H1 (cell line): ENCODE measurements at regions not wholly inside any gene's neighbourhood (a gene's known extent, or its start where the extent isn't known, plus 50 kb on each side); places are given as distances from the start of the nearest gene placed in this dataset.

ENCODE experiments used
- EGR1 ChIP-seq: IDR thresholded peaks from 2 replicates; pipeline ENCODE4 v1.6.1; 2011; ENCODE audit warnings: low read depth, low read length, borderline replicate concordance
- KDM4A ChIP-seq: IDR thresholded peaks from one replicate; pipeline ENCODE4 v1.7.1; 2012; ENCODE audit warnings: low read depth, mild to moderate bottlenecking, moderate library complexity, low read length, inconsistent platforms; ENCODE audit not compliant: severe bottlenecking
- KDM5A ChIP-seq: fragments of 200-600 bp; IDR thresholded peaks from 2 replicates; pipeline ENCODE4 v1.7.1; 2012; ENCODE audit warnings: mild to moderate bottlenecking, low read length, inconsistent platforms, mixed read lengths
- MAFK ChIP-seq: IDR thresholded peaks from 2 replicates; pipeline ENCODE4 v1.6.1; 2012; ENCODE audit warnings: low read depth, mild to moderate bottlenecking, improper control_type of control experiment, low read length
- RAD21 ChIP-seq, 2 experiments: IDR thresholded peaks in 1 of 2; conservative IDR thresholded peaks in 1 of 2; 2 replicates each; pipeline ENCODE4 v1.6.1; 2011; ENCODE audit warnings: low read depth in 2 of 2, low read length in 2 of 2, improper control_type of control experiment in 1 of 2, inconsistent platforms in 1 of 2, mild to moderate bottlenecking in 1 of 2, moderate library complexity in 1 of 2
- TAF7 ChIP-seq: optimal IDR thresholded peaks from 2 replicates; pipeline ENCODE3; 2011; ENCODE audit warnings: low read depth, mild to moderate bottlenecking, inconsistent platforms, low read length, moderate library complexity, borderline replicate concordance
- TF ChIP-seq, protein P1 (sequence below): IDR thresholded peaks from 2 replicates; pipeline ENCODE4 v1.6.1; 2011; ENCODE audit warnings: low read length, improper control_type of control experiment
- TF ChIP-seq, protein P2 (sequence below): fragments of 300-600 bp; sonication (generic); IDR thresholded peaks from 2 replicates; pipeline ENCODE4 v1.7.1; 2012; ENCODE audit warnings: low read length, moderate library complexity, mild to moderate bottlenecking, inconsistent platforms; ENCODE audit not compliant: insufficient replicate concordance
- TF ChIP-seq, protein P3 (sequence below): IDR thresholded peaks from 2 replicates; pipeline ENCODE4 v1.6.1; 2011; ENCODE audit warnings: low read depth, mild to moderate bottlenecking, low read length; ENCODE audit not compliant: insufficient read depth

DNA sequence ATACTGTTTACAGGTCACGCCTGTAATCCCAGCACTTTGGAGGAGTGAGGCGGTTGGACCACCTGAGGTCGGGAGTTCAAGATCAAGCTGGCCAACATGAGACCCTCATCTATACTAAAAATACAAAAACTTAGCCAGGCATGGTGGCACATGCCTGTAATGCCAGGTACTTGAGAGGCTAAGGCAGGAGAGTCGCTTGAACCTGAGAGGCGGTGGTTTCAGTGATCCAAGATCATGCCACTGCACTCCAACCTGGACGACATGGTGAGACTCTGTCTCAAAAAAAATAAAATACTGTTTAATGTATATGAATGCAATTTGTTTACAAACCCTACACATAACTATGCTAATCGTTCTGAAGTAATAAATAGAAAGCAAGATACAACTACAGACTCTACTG is 102.4 kb downstream of the ZNF486 start (continued):
- TF ChIP-seq, protein P1, sequence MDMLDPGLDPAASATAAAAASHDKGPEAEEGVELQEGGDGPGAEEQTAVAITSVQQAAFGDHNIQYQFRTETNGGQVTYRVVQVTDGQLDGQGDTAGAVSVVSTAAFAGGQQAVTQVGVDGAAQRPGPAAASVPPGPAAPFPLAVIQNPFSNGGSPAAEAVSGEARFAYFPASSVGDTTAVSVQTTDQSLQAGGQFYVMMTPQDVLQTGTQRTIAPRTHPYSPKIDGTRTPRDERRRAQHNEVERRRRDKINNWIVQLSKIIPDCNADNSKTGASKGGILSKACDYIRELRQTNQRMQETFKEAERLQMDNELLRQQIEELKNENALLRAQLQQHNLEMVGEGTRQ, result no peak
- TF ChIP-seq KDM5A (no peak), EGR1 (no peak), MAFK (no peak), KDM4A (no peak), TAF7 (no peak), RAD21 (IDR thresholded peaks at IDR 0.05 in 1 of 2, conservative IDR thresholded peaks at IDR 0.05 in 1 of 2; ENCODE audit: low read depth in 2 of 2, low read length in 2 of 2) (no peak)
- TF ChIP-seq, protein P2, sequence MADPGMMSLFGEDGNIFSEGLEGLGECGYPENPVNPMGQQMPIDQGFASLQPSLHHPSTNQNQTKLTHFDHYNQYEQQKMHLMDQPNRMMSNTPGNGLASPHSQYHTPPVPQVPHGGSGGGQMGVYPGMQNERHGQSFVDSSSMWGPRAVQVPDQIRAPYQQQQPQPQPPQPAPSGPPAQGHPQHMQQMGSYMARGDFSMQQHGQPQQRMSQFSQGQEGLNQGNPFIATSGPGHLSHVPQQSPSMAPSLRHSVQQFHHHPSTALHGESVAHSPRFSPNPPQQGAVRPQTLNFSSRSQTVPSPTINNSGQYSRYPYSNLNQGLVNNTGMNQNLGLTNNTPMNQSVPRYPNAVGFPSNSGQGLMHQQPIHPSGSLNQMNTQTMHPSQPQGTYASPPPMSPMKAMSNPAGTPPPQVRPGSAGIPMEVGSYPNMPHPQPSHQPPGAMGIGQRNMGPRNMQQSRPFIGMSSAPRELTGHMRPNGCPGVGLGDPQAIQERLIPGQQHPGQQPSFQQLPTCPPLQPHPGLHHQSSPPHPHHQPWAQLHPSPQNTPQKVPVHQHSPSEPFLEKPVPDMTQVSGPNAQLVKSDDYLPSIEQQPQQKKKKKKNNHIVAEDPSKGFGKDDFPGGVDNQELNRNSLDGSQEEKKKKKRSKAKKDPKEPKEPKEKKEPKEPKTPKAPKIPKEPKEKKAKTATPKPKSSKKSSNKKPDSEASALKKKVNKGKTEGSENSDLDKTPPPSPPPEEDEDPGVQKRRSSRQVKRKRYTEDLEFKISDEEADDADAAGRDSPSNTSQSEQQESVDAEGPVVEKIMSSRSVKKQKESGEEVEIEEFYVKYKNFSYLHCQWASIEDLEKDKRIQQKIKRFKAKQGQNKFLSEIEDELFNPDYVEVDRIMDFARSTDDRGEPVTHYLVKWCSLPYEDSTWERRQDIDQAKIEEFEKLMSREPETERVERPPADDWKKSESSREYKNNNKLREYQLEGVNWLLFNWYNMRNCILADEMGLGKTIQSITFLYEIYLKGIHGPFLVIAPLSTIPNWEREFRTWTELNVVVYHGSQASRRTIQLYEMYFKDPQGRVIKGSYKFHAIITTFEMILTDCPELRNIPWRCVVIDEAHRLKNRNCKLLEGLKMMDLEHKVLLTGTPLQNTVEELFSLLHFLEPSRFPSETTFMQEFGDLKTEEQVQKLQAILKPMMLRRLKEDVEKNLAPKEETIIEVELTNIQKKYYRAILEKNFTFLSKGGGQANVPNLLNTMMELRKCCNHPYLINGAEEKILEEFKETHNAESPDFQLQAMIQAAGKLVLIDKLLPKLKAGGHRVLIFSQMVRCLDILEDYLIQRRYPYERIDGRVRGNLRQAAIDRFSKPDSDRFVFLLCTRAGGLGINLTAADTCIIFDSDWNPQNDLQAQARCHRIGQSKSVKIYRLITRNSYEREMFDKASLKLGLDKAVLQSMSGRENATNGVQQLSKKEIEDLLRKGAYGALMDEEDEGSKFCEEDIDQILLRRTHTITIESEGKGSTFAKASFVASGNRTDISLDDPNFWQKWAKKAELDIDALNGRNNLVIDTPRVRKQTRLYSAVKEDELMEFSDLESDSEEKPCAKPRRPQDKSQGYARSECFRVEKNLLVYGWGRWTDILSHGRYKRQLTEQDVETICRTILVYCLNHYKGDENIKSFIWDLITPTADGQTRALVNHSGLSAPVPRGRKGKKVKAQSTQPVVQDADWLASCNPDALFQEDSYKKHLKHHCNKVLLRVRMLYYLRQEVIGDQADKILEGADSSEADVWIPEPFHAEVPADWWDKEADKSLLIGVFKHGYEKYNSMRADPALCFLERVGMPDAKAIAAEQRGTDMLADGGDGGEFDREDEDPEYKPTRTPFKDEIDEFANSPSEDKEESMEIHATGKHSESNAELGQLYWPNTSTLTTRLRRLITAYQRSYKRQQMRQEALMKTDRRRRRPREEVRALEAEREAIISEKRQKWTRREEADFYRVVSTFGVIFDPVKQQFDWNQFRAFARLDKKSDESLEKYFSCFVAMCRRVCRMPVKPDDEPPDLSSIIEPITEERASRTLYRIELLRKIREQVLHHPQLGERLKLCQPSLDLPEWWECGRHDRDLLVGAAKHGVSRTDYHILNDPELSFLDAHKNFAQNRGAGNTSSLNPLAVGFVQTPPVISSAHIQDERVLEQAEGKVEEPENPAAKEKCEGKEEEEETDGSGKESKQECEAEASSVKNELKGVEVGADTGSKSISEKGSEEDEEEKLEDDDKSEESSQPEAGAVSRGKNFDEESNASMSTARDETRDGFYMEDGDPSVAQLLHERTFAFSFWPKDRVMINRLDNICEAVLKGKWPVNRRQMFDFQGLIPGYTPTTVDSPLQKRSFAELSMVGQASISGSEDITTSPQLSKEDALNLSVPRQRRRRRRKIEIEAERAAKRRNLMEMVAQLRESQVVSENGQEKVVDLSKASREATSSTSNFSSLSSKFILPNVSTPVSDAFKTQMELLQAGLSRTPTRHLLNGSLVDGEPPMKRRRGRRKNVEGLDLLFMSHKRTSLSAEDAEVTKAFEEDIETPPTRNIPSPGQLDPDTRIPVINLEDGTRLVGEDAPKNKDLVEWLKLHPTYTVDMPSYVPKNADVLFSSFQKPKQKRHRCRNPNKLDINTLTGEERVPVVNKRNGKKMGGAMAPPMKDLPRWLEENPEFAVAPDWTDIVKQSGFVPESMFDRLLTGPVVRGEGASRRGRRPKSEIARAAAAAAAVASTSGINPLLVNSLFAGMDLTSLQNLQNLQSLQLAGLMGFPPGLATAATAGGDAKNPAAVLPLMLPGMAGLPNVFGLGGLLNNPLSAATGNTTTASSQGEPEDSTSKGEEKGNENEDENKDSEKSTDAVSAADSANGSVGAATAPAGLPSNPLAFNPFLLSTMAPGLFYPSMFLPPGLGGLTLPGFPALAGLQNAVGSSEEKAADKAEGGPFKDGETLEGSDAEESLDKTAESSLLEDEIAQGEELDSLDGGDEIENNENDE, result no peak
- TF ChIP-seq, protein P3, sequence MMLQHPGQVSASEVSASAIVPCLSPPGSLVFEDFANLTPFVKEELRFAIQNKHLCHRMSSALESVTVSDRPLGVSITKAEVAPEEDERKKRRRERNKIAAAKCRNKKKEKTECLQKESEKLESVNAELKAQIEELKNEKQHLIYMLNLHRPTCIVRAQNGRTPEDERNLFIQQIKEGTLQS, result no peak
